Thyroid gland (tissue), 4 donors: ENCODE measurements at regions not wholly inside any gene's neighbourhood (a gene's known extent, or its start where the extent isn't known, plus 50 kb on each side); places are given as distances from the start of the nearest gene placed in this dataset.

Source experiments
- POLR2A ChIP-seq, 2 donors: fragments of 450-650 bp; IDR thresholded peaks; one replicate each; pipeline ENCODE4 v1.6.1; 2017; ENCODE audit warnings: antibody characterized with exemption in 2 of 2, mild to moderate bottlenecking in 2 of 2, moderate library complexity in 1 of 2
- TF ChIP-seq, protein P1 (sequence below), 6 experiments: fragments of 200-600 bp in 3 of 6; fragments of 450-650 bp in 3 of 6; sonication (generic) in 3 of 6; IDR thresholded peaks; one replicate each; pipeline ENCODE4 v1.5.1; 2016 to 2019; ENCODE audit warnings: antibody characterized with exemption in 6 of 6, mild to moderate bottlenecking in 2 of 6, inconsistent platforms in 1 of 6, moderate library complexity in 1 of 6

DNA sequence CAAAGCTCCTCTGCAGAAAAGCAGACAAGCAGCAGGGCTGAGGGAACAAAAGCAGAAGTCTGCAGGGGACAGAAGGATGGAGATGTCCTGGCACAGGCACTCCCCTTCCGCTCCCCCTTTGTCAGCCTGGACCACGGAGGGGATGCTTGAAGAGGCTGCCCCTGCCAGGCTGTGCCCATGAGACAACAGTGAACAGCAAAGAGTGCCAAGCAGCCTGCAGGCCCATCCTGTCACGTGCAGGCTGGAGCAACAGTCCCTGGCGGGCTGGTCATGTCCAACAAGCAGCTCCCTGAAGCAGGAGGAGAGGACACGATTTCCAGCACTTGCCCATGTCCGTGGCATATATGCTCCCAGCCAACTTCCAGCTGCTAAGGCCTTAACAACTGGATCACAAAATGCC is 132.3 kb downstream of the IRX2 start:
- TF ChIP-seq, protein P1, sequence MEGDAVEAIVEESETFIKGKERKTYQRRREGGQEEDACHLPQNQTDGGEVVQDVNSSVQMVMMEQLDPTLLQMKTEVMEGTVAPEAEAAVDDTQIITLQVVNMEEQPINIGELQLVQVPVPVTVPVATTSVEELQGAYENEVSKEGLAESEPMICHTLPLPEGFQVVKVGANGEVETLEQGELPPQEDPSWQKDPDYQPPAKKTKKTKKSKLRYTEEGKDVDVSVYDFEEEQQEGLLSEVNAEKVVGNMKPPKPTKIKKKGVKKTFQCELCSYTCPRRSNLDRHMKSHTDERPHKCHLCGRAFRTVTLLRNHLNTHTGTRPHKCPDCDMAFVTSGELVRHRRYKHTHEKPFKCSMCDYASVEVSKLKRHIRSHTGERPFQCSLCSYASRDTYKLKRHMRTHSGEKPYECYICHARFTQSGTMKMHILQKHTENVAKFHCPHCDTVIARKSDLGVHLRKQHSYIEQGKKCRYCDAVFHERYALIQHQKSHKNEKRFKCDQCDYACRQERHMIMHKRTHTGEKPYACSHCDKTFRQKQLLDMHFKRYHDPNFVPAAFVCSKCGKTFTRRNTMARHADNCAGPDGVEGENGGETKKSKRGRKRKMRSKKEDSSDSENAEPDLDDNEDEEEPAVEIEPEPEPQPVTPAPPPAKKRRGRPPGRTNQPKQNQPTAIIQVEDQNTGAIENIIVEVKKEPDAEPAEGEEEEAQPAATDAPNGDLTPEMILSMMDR (IDR thresholded peaks at IDR 0.05): no peak
- TF ChIP-seq POLR2A (IDR thresholded peaks at IDR 0.05): no peak
